Mucosa of rectum (tissue), 2 donors: ENCODE measurements at regions not wholly inside any gene's neighbourhood (a gene's known extent, or its start where the extent isn't known, plus 50 kb on each side); places are given as distances from the start of the nearest gene placed in this dataset.
"Not testable (repeated sequence)": the region's sequence is repeated elsewhere in the genome, so short reads cannot be mapped to it uniquely, and the experiment has no call there.

Source experiments
- H3K27ac ChIP-seq, 2 donors: one replicate each; pipeline ENCODE4 v1.7.0; 2013; ENCODE audit warnings: inconsistent platforms in 2 of 2, low read depth in 2 of 2, low read length in 2 of 2
- H3K27me3 ChIP-seq, 2 donors: one replicate each; pipeline ENCODE4 v1.7.0; 2013; ENCODE audit warnings: low read length in 2 of 2; ENCODE audit not compliant: control insufficient read depth in 2 of 2, insufficient read depth in 2 of 2
- H3K36me3 ChIP-seq, 2 donors: one replicate each; pipeline ENCODE4 v1.7.0; 2013; ENCODE audit warnings: low read length in 2 of 2; ENCODE audit not compliant: control insufficient read depth in 2 of 2, insufficient read depth in 2 of 2
- H3K4me1 ChIP-seq, 2 donors: one replicate each; pipeline ENCODE4 v1.7.0; 2013; ENCODE audit warnings: low read length in 2 of 2, mild to moderate bottlenecking in 1 of 2; ENCODE audit not compliant: control insufficient read depth in 2 of 2, insufficient read depth in 2 of 2
- H3K4me3 ChIP-seq, 2 donors: one replicate each; pipeline ENCODE4 v1.7.0; 2013; ENCODE audit warnings: low read length in 2 of 2
- H3K9ac ChIP-seq, 2 donors: one replicate each; pipeline ENCODE4 v1.7.0; 2013; ENCODE audit warnings: low read length in 2 of 2, low read depth in 1 of 2, mild to moderate bottlenecking in 1 of 2
- H3K9me3 ChIP-seq, 2 donors: one replicate each; pipeline ENCODE4 v1.7.0; 2013; ENCODE audit warnings: low read length in 2 of 2; ENCODE audit not compliant: control insufficient read depth in 2 of 2
- donor health status: healthy.
- donor health status: Normal muscosa, but diverticular disease.

GRCh38 chr9:41353026-41353425, 163.9 kb upstream of the ZNG1F start:
- not testable (repeated sequence) for H3K27ac ChIP-seq, H3K4me1 ChIP-seq, H3K9me3 ChIP-seq, H3K4me3 ChIP-seq, H3K27me3 ChIP-seq, H3K9ac ChIP-seq, H3K36me3 ChIP-seq

- H3K36me3 ChIP-seq, H3K9ac ChIP-seq, H3K27me3 ChIP-seq, H3K4me3 ChIP-seq, H3K27ac ChIP-seq, H3K4me1 ChIP-seq, H3K9me3 ChIP-seq: not testable (repeated sequence)
Observed at GRCh38 chr9:41352390-41352789, 163.3 kb upstream of the ZNG1F start.

GRCh38 chr9:41347893-41348292, 158.8 kb upstream of the ZNG1F start:
- H3K9ac ChIP-seq, H3K9me3 ChIP-seq, H3K27ac ChIP-seq, H3K36me3 ChIP-seq, H3K4me3 ChIP-seq, H3K27me3 ChIP-seq, H3K4me1 ChIP-seq: not testable (repeated sequence)

GRCh38 chr9:41332562-41332961, 143.4 kb upstream of the ZNG1F start:
- H3K4me1 ChIP-seq, H3K4me3 ChIP-seq, H3K27ac ChIP-seq, H3K36me3 ChIP-seq, H3K9me3 ChIP-seq, H3K27me3 ChIP-seq, H3K9ac ChIP-seq: not testable (repeated sequence)

GRCh38 chr9:41321277-41321676, 132.2 kb upstream of the ZNG1F start:
- H3K4me3 ChIP-seq, H3K9me3 ChIP-seq, H3K27ac ChIP-seq, H3K9ac ChIP-seq, H3K36me3 ChIP-seq, H3K27me3 ChIP-seq, H3K4me1 ChIP-seq: not testable (repeated sequence)

GRCh38 chr9:41308953-41309352, 119.8 kb upstream of the ZNG1F start:
- H3K36me3 ChIP-seq, H3K4me1 ChIP-seq, H3K4me3 ChIP-seq, H3K27ac ChIP-seq, H3K9me3 ChIP-seq, H3K9ac ChIP-seq, H3K27me3 ChIP-seq: not testable (repeated sequence)

- not testable (repeated sequence) for H3K36me3 ChIP-seq
Observed at GRCh38 chr9:41285744-41286143, 96.6 kb upstream of the ZNG1F start.

GRCh38 chr9:41280299-41281238, 91.5 kb upstream of the ZNG1F start:
- not testable (repeated sequence) for H3K9me3 ChIP-seq, H3K4me3 ChIP-seq, H3K27ac ChIP-seq, H3K36me3 ChIP-seq, H3K27me3 ChIP-seq, H3K9ac ChIP-seq, H3K4me1 ChIP-seq

More at GRCh38 chr9:41285744-41286143, 96.6 kb upstream of the ZNG1F start:
- H3K27me3 ChIP-seq, H3K4me1 ChIP-seq, H3K27ac ChIP-seq, H3K9me3 ChIP-seq, H3K4me3 ChIP-seq, H3K9ac ChIP-seq: not testable (repeated sequence)

GRCh38 chr9:41279437-41279836, 90.3 kb upstream of the ZNG1F start:
- not testable (repeated sequence) for H3K9me3 ChIP-seq, H3K4me1 ChIP-seq, H3K27ac ChIP-seq, H3K36me3 ChIP-seq, H3K4me3 ChIP-seq, H3K9ac ChIP-seq, H3K27me3 ChIP-seq

GRCh38 chr9:41279033-41279432, 89.9 kb upstream of the ZNG1F start:
- H3K36me3 ChIP-seq, H3K9ac ChIP-seq, H3K27me3 ChIP-seq, H3K9me3 ChIP-seq, H3K27ac ChIP-seq, H3K4me1 ChIP-seq, H3K4me3 ChIP-seq: not testable (repeated sequence)
